ENCODE measurements at regions not wholly inside any gene's neighbourhood (a gene's known extent, or its start where the extent isn't known, plus 50 kb on each side); places are given as distances from the start of the nearest gene placed in this dataset.
A peak's percentile ranks its signal among the peaks of the same experiment; 100 is the strongest.

GRCh38 chr1:234680331-234680904, 70.4 kb upstream of the IRF2BP2 start:
- no peak for DNase-seq (ENCODE audit: low read depth)

GRCh38 chr1:234676103-234676594, 66.2 kb upstream of the IRF2BP2 start:
- peak; percentile 68 for DNase-seq (ENCODE audit: low read depth)

- no peak for DNase-seq (ENCODE audit: low read depth)
Observed at GRCh38 chr1:234675572-234675971, 65.6 kb upstream of the IRF2BP2 start.

- DNase-seq (ENCODE audit: low read depth): no peak
Observed at GRCh38 chr1:234675006-234675405, 65.0 kb upstream of the IRF2BP2 start.

GRCh38 chr1:234674218-234674815, 64.3 kb upstream of the IRF2BP2 start:
- no peak for DNase-seq (ENCODE audit: low read depth)

- no peak for DNase-seq (ENCODE audit: low read depth)
Observed at GRCh38 chr1:234672349-234673135, 62.6 kb upstream of the IRF2BP2 start.

- DNase-seq (ENCODE audit: low read depth): no peak
Observed at GRCh38 chr1:234670967-234671626, 61.1 kb upstream of the IRF2BP2 start.

- no peak for DNase-seq (ENCODE audit: low read depth)
Observed at GRCh38 chr1:234669499-234669898, 59.5 kb upstream of the IRF2BP2 start.

GRCh38 chr1:234668577-234668955, 58.6 kb upstream of the IRF2BP2 start:
- DNase-seq (ENCODE audit: low read depth): no peak

GRCh38 chr1:234667600-234668576, 57.9 kb upstream of the IRF2BP2 start:
- DNase-seq (ENCODE audit: low read depth): no peak

- DNase-seq (ENCODE audit: low read depth): no peak
Observed at GRCh38 chr1:234666761-234667160, 56.8 kb upstream of the IRF2BP2 start.

GRCh38 chr1:234665975-234666605, 56.1 kb upstream of the IRF2BP2 start:
- DNase-seq (ENCODE audit: low read depth): no peak

- DNase-seq (ENCODE audit: low read depth): no peak
Observed at GRCh38 chr1:234662148-234662547, 52.2 kb upstream of the IRF2BP2 start.

GRCh38 chr1:234661317-234661928, 51.4 kb upstream of the IRF2BP2 start:
- no peak for DNase-seq (ENCODE audit: low read depth)

- DNase-seq (ENCODE audit: low read depth): no peak
Observed at GRCh38 chr1:234660536-234661316, 50.7 kb upstream of the IRF2BP2 start.
